Thymus (tissue), 11 donors: ENCODE measurements at regions not wholly inside any gene's neighbourhood (a gene's known extent, or its start where the extent isn't known, plus 50 kb on each side); places are given as distances from the start of the nearest gene placed in this dataset.
"Not testable (repeated sequence)": the region's sequence is repeated elsewhere in the genome, so short reads cannot be mapped to it uniquely, and the experiment has no call there.

ENCODE experiments used
- DNase-seq, 9 donors: peaks; one replicate each; pipeline ENCODE4 v3.0.0-alpha.2; 2013; ENCODE audit warnings: low spot score in 9 of 9, low read depth in 6 of 9, missing footprints in 1 of 9
- H3K27ac ChIP-seq, 2 donors: one replicate each; pipeline ENCODE4 v1.5.1; 2013; ENCODE audit warnings: control low read depth in 1 of 2, low read depth in 1 of 2, low read length in 1 of 2, mild to moderate bottlenecking in 1 of 2, moderate library complexity in 1 of 2
- H3K27me3 ChIP-seq, 2 donors: one replicate each; pipeline ENCODE4 v1.5.1; 2013; ENCODE audit warnings: low read length in 1 of 2; ENCODE audit not compliant: control insufficient read depth in 2 of 2, insufficient read depth in 1 of 2
- H3K36me3 ChIP-seq, 2 donors: one replicate each; pipeline ENCODE4 v1.5.1; 2013; ENCODE audit warnings: low read length in 1 of 2, mild to moderate bottlenecking in 1 of 2, moderate library complexity in 1 of 2; ENCODE audit not compliant: control insufficient read depth in 2 of 2, insufficient read depth in 2 of 2
- H3K4me1 ChIP-seq, 2 donors: one replicate each; pipeline ENCODE4 v1.5.1; 2013; ENCODE audit warnings: low read length in 2 of 2; ENCODE audit not compliant: control insufficient read depth in 2 of 2, insufficient read depth in 2 of 2
- H3K4me3 ChIP-seq, 2 donors: one replicate each; pipeline ENCODE4 v1.5.1; 2013; ENCODE audit warnings: low read length in 2 of 2, control low read depth in 1 of 2, mild to moderate bottlenecking in 1 of 2
- H3K9me3 ChIP-seq, 2 donors: one replicate each; pipeline ENCODE4 v1.5.1; 2013; ENCODE audit warnings: low read length in 1 of 2, mild to moderate bottlenecking in 1 of 2; ENCODE audit not compliant: control insufficient read depth in 2 of 2, insufficient read depth in 1 of 2
- WGBS: extraction: QIAGEN DNeasy Blood & Tissue Kit; methylation state at CpG from one replicate; pipeline ENCODE4 v1.1.7; 2013; 5-methylcytosine and 5-hydroxymethylcytosine counted together
- donor health status: healthy.

DNA sequence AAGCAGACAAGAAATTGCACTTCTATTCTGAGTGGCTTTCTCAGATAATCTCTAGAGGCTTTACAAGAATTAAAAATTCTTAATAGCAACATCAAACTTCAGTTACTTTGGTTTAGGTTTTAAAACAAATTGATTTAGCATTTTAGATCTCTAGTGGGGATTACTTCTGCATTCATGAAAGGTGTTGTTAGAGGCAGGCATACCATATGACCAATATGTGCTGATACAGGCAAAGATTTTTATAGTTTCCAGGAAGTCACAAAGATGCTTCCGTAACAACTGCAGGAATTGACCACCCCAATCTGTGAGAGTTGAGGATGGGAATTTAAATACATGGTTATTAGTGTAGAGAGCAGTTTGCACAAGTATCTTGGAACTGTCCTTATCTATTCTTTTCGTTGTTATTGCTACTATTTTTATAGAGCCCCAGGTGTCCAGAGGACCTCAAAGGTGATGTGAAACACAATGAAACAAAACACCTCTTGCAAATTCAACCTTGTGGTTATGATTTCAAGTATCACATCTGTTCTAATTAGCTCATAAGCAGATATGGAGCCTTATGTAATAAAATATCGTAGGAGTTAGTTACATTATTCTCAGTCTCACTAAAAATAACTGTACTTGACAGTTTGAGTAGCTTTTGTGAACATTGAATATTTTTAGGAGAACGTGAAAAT is 512.7 kb upstream of the ADGRL4 start:
- WGBS = 68% methylated on average over 4 of the region's 4 CpGs
- Histone ChIP-seq H3K36me3 (no peaks in the 10 kb centered on the region), H3K4me1 (no peaks in the 10 kb centered on the region), H3K9me3 (no peaks in the 10 kb centered on the region), H3K4me3 (no peak overlapping the region), H3K27me3 (no peaks in the 10 kb centered on the region), H3K27ac (no peak overlapping the region)
- DNase-seq = no peak

DNA sequence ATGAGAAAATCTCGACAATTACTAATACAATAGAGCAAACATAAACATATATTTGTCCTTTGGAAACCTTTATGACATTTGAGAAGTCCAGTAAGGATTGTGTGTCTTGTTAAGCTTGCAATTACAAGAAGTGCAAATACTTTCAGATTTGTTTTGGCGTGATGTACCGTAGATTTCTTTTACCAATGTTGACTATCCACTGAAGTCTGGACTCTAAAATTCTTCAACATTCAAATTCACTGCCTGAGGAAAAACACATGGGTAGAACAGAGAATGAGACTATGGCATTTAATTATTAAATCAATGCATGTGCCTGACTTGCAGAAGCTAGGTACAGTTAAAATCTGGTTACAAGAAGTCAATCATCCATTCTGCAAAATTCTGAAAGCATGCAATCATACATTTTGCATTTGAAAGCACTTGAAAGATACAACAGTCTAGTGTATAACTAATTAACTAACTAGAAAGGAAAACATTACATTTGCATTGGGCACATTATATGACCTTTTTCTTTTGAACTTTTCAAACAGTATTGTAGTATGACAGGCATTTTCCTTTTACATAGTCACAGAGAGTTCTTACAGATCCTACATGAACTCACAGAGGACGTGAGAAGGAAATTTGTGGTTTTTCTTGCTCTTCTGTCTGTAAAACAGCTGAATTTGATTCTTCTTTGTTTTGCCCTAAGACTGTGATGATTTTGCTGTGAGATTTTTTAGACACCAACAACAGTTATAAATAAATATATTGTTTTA is 511.1 kb upstream of the ADGRL4 start:
- 68% methylated on average over 4 of the region's 4 CpGs for whole genome bisulfite sequencing
- no peaks in the 10 kb centered on the region for H3K27me3 ChIP-seq
- H3K4me1 ChIP-seq = no peaks in the 10 kb centered on the region
- H3K9me3 ChIP-seq = no peaks in the 10 kb centered on the region
- no peak overlapping the region for H3K4me3 ChIP-seq
- DNase-seq = peak in 6 of 9 donors; percentile 25 to 75 (median 40)
- H3K36me3 ChIP-seq = no peaks in the 10 kb centered on the region
- H3K27ac ChIP-seq = peak overlapping the region in 1 of 2 donors; percentile 55

DNA sequence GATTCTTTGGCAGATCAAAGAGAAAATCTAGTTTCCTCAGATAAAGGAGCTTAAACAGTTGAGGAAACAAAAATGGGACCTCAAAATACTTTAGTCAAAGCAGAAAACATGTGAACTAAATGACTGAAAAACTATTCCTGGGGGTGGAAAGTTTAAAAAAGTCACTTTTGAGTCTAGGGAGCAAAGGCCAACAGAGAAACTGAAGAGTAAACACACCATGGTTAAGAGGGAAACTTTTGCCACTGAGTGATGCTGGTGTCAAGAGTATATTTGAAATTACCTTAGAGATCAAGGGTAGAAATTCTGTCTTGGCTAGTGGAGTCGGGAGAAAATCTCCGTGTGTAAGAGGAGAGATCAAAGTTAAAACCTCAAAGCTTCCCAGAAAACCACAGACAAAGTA is 501.2 kb upstream of the ADGRL4 start:
- no peaks in the 10 kb centered on the region for H3K27me3 ChIP-seq
- peak in 1 of 9 donors; percentile 38 for DNase-seq
- H3K36me3 ChIP-seq = no peaks in the 10 kb centered on the region
- no peaks in the 10 kb centered on the region for H3K9me3 ChIP-seq
- no peaks in the 10 kb centered on the region for H3K4me1 ChIP-seq
- no peak overlapping the region for H3K4me3 ChIP-seq
- no peak overlapping the region for H3K27ac ChIP-seq
- WGBS = 59% methylated on average over 2 of the region's 2 CpGs

DNA sequence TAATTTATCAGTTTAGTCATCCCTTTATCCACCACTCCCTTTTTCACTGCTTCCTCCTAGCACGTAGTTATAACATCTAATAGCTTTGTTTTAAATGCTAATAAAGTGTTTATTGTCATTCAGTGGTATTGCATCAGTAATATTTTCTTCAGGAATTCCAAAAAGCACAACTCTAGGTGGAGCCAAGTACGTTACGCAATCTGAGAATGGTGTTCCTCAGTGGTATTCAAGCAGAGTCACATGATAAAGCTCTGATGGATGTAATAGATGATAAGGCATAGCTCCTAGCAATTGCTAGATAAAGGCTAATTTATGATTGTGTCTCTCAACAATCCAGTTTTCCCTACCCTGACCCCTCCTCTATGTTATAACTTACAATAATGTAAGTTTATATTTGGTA is 494.6 kb upstream of the ADGRL4 start:
- no peak for DNase-seq
- 93% methylated on average over 3 of the region's 3 CpGs for WGBS

DNA sequence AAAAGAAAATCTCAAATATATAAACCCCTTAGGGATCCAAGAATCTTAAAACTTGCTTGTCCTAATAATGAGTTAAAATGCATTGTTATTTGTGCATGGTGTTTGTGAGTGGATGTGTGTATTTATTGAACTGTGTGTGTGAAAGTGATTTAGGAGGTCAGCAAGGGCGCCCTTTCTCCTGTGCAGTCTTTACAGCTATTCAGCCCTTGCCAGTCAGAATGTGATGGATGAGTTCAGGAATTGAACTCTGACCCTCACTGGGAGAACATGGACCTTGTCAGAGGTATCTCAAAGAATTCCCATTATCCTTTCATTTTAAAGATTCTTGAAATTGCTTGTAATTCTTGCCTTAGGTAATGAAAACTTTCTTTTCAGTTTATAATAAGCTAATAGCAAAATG is 493.0 kb upstream of the ADGRL4 start:
- 94% methylated on average over 1 of the region's 1 CpG for WGBS
- no peaks in the 10 kb centered on the region for H3K4me1 ChIP-seq

More for the DNA sequence above, 494.6 kb upstream of the ADGRL4 start:
- no peaks in the 10 kb centered on the region for H3K36me3 ChIP-seq
- no peaks in the 10 kb centered on the region for H3K4me1 ChIP-seq
- H3K27me3 ChIP-seq = no peaks in the 10 kb centered on the region
- H3K27ac ChIP-seq = no peak overlapping the region
- no peak overlapping the region for H3K4me3 ChIP-seq
- H3K9me3 ChIP-seq = no peaks in the 10 kb centered on the region

DNA sequence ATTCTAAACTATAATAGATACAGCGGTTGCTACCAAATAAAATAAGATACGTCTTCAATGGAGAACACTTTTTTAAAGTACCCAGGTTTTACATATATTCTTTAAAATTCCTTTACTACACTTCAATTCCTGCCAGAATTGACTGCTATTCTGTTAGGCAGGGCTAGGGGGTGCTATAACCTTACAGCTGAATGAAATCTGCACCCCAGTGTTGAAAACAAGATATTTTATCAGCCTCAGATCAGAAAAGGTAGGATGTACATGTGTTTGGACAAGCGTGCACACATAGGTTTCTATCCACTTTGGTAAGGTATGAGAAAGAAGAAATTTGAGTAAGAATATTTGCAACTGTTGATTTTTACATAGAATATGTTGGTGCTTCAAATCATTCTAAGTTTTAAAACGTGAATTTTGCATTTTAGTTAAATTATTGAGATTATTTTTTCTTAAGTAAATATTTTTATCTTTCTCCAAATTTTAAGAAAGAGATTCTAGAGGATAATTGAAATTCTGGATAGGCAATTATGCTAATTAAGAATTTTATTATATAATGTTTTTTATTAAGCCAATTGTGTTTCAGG is 490.8 kb upstream of the ADGRL4 start:
- H3K36me3 ChIP-seq = no peaks in the 10 kb centered on the region
- 39% methylated on average over 4 of the region's 4 CpGs for WGBS
- no peaks in the 10 kb centered on the region for H3K9me3 ChIP-seq
- no peaks in the 10 kb centered on the region for H3K4me1 ChIP-seq
- no peaks in the 10 kb centered on the region for H3K27me3 ChIP-seq
- peak in 4 of 9 donors; percentile 13 to 59 (median 32) for DNase-seq
- no peak overlapping the region for H3K27ac ChIP-seq
- H3K4me3 ChIP-seq = no peak overlapping the region

More for the DNA sequence above, 493.0 kb upstream of the ADGRL4 start:
- Histone ChIP-seq H3K4me3 (no peak overlapping the region), H3K27ac (no peak overlapping the region), H3K9me3 (no peaks in the 10 kb centered on the region), H3K27me3 (no peaks in the 10 kb centered on the region), H3K36me3 (no peaks in the 10 kb centered on the region)
- DNase-seq = no peak

DNA sequence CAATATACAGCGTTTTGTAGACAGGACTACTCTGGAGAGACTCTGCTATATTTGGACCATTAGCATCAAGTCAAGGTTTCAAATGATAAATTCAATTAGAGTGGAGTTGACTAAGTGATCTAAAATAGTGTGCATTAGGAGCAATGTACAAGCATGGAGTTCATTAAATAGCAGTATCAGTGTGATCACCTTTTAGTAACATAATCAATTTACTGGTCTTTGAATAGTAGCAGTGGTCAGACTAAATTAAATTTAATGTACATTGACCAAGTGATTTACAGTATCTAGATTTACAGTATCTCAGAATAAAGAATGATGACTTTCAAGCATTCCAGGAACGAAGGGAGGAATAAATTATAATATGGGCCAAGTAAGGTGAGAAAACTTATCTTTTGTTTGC is 489.6 kb upstream of the ADGRL4 start:
- 88% methylated on average over 2 of the region's 2 CpGs for WGBS
- H3K4me3 ChIP-seq = no peak overlapping the region
- no peak overlapping the region for H3K27ac ChIP-seq
- H3K27me3 ChIP-seq = no peaks in the 10 kb centered on the region
- H3K9me3 ChIP-seq = no peaks in the 10 kb centered on the region
- H3K36me3 ChIP-seq = no peaks in the 10 kb centered on the region
- H3K4me1 ChIP-seq = no peaks in the 10 kb centered on the region
- DNase-seq = no peak

DNA sequence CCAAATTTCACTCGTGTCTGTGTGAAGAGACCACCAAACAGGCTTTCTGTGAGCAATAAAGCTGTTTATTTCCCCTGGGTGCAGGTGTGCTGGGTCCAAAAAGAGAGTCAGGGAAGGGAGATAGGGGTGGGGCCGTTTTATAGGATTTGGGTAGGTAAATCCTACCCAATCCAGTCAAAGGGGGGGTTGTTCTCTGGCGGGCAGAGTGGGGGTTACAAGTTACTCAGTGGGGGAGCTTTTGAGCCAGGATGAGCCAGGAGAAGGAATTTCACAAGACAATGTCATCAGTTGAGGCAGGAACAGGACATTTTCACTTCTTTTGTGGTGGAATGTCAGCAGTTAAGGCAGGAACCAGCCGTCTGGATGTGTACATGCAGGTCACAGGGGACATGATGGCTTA is 487.2 kb upstream of the ADGRL4 start:
- not testable (repeated sequence) for H3K27me3 ChIP-seq, H3K4me3 ChIP-seq, H3K27ac ChIP-seq, H3K36me3 ChIP-seq, H3K9me3 ChIP-seq, H3K4me1 ChIP-seq, DNase-seq
- WGBS = 80% methylated on average over 4 of the region's 4 CpGs

DNA sequence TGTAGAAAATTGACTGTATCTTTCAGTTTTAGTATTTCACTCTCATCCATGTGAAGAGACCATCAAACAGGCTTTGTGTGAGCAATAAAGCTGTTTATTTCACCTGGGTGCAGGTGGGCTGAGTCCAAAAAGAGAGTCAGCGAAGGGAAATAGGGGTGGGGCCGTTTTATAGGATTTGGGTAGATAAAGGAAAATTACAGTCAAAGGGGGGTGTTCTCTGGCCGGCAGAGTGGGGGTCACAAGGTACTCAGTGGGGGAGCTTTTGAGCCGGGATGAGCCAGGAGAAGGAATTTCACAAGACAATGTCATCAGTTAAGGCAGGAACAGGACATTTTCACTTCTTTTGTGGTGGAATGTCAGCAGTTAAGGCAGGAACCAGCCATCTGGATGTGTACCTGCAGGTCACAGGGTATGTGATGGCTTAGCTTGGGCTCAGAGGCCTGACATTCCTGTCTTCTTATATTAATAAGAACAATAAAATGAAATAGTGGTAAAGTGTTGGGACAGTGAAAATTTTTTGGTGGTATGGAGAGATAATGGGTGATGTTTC is 482.1 kb upstream of the ADGRL4 start:
- DNase-seq, H3K36me3 ChIP-seq, H3K27ac ChIP-seq, H3K9me3 ChIP-seq, H3K4me1 ChIP-seq, H3K27me3 ChIP-seq, H3K4me3 ChIP-seq: not testable (repeated sequence)
- WGBS = 86% methylated on average over 4 of the region's 4 CpGs
